ENCODE measurements at regions not wholly inside any gene's neighbourhood (a gene's known extent, or its start where the extent isn't known, plus 50 kb on each side); places are given as distances from the start of the nearest gene placed in this dataset.
"Not testable (repeated sequence)": the region's sequence is repeated elsewhere in the genome, so short reads cannot be mapped to it uniquely, and the experiment has no call there.

- no peak for DNase-seq (ENCODE audit: low spot score)
Measured at GRCh38 chr5:85849411-85849810, 768.3 kb upstream of the COX7C start.

- DNase-seq (ENCODE audit: low spot score): no peak
Measured at GRCh38 chr5:85865296-85865695, 752.4 kb upstream of the COX7C start.

- no peak for DNase-seq (ENCODE audit: low spot score)
Measured at GRCh38 chr5:85868070-85868469, 749.7 kb upstream of the COX7C start.

- no peak for DNase-seq (ENCODE audit: low spot score)
Measured at GRCh38 chr5:85893996-85894395, 723.7 kb upstream of the COX7C start.

GRCh38 chr5:85896514-85896913 lies 721.2 kb upstream of the COX7C start:
- no peak for DNase-seq (ENCODE audit: low spot score)

- DNase-seq (ENCODE audit: low spot score): no peak
Measured at GRCh38 chr5:85906460-85906859, 711.3 kb upstream of the COX7C start.

- no peak for DNase-seq (ENCODE audit: low spot score)
Measured at GRCh38 chr5:85910335-85910734, 707.4 kb upstream of the COX7C start.

GRCh38 chr5:85920984-85921383 lies 696.8 kb upstream of the COX7C start:
- DNase-seq (ENCODE audit: low spot score): no peak

GRCh38 chr5:85921590-85921989 lies 696.2 kb upstream of the COX7C start:
- DNase-seq (ENCODE audit: low spot score): no peak

- DNase-seq (ENCODE audit: low spot score): no peak
Measured at GRCh38 chr5:85927632-85928031, 690.1 kb upstream of the COX7C start.

- no peak for DNase-seq (ENCODE audit: low spot score)
Measured at GRCh38 chr5:85929713-85930112, 688.0 kb upstream of the COX7C start.

- DNase-seq (ENCODE audit: low spot score): no peak
Measured at GRCh38 chr5:85931220-85931619, 686.5 kb upstream of the COX7C start.

- no peak for DNase-seq (ENCODE audit: low spot score)
Measured at GRCh38 chr5:85938201-85938600, 679.5 kb upstream of the COX7C start.

- no peak for DNase-seq (ENCODE audit: low spot score)
Measured at GRCh38 chr5:85951707-85952210, 666.0 kb upstream of the COX7C start.

- DNase-seq (ENCODE audit: low spot score): no peak
Measured at GRCh38 chr5:85952680-85953079, 665.1 kb upstream of the COX7C start.

GRCh38 chr5:85967681-85968080 lies 650.1 kb upstream of the COX7C start:
- DNase-seq (ENCODE audit: low spot score): no peak

GRCh38 chr5:85972539-85972938 lies 645.2 kb upstream of the COX7C start:
- no peak for DNase-seq (ENCODE audit: low spot score)

GRCh38 chr5:85985167-85985566 lies 632.6 kb upstream of the COX7C start:
- DNase-seq (ENCODE audit: low spot score): no peak

- no peak for DNase-seq (ENCODE audit: low spot score)
Measured at GRCh38 chr5:85990998-85991397, 626.7 kb upstream of the COX7C start.

GRCh38 chr5:85994653-85995052 lies 623.1 kb upstream of the COX7C start:
- DNase-seq (ENCODE audit: low spot score): not testable (repeated sequence)

GRCh38 chr5:85998656-85999055 lies 619.1 kb upstream of the COX7C start:
- no peak for DNase-seq (ENCODE audit: low spot score)

GRCh38 chr5:86008293-86008692 lies 609.4 kb upstream of the COX7C start:
- DNase-seq (ENCODE audit: low spot score): no peak

- DNase-seq (ENCODE audit: low spot score): no peak
Measured at GRCh38 chr5:86008704-86009103, 609.0 kb upstream of the COX7C start.

- DNase-seq (ENCODE audit: low spot score): no peak
Measured at GRCh38 chr5:86011937-86012336, 605.8 kb upstream of the COX7C start.

- DNase-seq (ENCODE audit: low spot score): no peak
Measured at GRCh38 chr5:86029308-86029707, 588.4 kb upstream of the COX7C start.
